RCC 7860 (cell line): ENCODE measurements at regions not wholly inside any gene's neighbourhood (a gene's known extent, or its start where the extent isn't known, plus 50 kb on each side); places are given as distances from the start of the nearest gene placed in this dataset.

Experiments used
- DNase-seq: peaks from one replicate; pipeline ENCODE4 v3.0.0-alpha.2; 2015; ENCODE audit warnings: low spot score
- FAIRE-seq: peaks from 2 replicates; lab custom pipeline; 2012; peaks lifted over from hg19 to GRCh38; lab: Jason Lieb, UNC

GRCh38 chr20:57867807-57868206 lies 158.0 kb upstream of the PMEPA1 start:
- FAIRE-seq (no peak), DNase-seq (no peak)

- FAIRE-seq (no peak), DNase-seq (no peak)
Measured at GRCh38 chr20:57867181-57867803, 157.5 kb upstream of the PMEPA1 start.

- FAIRE-seq (no peak), DNase-seq (peak; percentile 35)
Measured at GRCh38 chr20:57866250-57867106, 156.7 kb upstream of the PMEPA1 start.

DNA sequence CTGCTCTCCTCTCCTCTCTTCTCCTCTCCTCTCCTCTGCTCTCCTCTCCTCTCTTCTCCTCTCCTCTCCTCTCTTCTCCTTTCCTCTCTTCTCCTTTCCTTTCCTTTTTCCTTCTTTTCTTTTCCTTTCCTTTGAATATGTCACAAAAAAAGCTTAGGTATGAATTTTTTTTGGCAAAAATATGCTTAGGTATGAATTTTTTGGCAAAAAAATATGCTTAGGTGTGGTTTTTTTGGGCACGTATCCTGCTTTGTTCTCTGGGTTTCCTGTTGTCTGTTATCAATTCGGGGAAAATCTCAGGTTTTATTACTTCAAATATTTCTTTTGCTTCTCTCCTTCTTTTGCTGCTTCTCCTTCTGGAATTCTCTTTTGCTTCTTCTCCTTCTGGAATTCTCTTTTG lies 155.5 kb upstream of the PMEPA1 start:
- no peak for FAIRE-seq
- no peak for DNase-seq

DNA sequence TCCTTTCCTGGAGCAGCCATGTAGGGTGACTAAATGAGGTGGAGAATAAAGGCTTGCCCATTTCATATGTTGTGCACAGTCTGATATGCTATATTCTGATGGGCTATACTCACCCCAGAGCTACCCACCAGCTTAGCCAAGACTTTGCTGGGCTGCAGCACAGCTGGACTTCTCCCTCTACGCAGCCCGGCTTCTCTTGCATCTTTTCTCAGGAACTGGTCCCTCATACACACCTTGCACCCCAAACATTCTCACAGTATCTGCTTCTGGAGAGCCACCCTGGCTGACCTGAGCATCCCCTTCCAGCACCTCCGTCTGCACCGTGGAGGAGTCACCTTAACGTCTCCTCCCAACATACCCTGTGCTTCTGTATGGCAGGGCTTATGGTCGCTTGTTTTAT lies 150.8 kb upstream of the PMEPA1 start:
- DNase-seq = no peak
- FAIRE-seq = no peak

GRCh38 chr20:57857969-57858368 lies 148.2 kb upstream of the PMEPA1 start:
- DNase-seq (no peak), FAIRE-seq (no peak)

DNA sequence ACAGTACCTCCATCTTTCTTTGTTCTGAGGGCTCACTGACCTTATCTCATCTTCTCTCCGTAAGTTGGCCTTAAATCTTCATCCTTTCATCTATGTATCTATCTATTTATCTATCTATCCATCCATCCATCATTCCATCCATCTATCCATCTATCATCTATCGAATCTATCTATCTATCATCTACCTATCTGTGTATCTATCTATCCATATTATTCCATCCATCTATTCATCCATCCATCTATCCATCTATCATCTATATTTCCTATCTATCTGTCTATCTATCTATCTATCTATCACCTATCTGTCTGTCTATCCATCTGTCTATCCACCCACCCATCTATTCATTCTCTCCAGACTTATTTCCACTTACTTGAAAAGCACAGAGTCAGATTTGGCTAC lies 147.3 kb upstream of the PMEPA1 start:
- DNase-seq (no peak), FAIRE-seq (no peak)

DNA sequence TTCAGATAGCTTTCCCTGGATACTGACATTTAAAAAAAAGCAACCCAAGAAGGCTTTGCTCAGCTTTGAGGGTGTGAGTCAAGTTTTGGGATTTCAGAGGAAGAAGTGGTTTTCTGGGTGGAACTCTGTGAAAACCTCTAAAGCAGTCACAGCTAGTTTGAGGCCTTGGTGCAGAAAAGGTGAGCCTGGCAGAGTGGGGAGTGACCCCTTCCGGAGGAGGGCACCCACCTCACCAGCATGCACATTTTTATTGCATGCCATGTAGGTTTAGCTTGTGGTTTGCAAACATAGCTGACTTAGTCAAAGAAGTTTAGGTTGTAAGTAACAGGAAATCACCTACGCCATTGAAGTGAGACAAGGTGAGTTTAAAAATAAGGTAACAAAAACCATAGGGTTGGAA lies 146.8 kb upstream of the PMEPA1 start:
- no peak for FAIRE-seq
- DNase-seq = no peak

- DNase-seq = no peak
Measured at GRCh38 chr20:57851796-57852195, 142.0 kb upstream of the PMEPA1 start.

DNA sequence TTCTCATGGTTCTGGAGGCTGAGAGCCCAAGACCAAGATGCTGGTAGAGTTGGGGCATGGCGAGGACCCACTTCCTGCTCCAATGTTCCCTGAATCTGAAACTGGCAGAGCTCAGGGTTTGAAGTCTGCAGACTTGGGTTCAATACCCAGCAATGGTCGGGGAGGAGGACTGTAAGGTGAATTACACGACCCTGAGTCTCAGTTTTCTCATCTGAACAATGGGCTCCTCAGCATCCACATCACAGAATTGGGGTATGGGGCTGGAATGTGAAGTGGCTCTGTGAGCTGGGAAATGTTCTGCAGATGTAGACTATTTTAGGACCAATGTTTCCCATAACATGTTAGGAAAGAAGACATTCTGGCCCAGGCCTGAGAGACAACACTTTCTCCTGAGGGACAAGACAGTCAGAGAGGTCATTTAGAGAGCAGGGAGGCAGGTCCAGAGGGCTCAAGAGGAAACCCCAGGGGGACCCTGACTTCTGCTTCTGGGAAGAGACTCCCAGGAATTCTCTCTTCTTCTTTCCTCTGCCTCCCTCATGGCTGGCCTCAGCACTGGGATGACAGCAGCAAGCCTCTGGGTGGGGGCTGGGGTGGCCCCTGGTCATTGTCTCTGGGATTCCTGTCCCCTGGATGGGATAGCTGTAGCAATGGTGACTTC lies 141.3 kb upstream of the PMEPA1 start:
- DNase-seq (no peak), FAIRE-seq (no peak)

More at GRCh38 chr20:57851796-57852195, 142.0 kb upstream of the PMEPA1 start:
- FAIRE-seq = no peak

DNA sequence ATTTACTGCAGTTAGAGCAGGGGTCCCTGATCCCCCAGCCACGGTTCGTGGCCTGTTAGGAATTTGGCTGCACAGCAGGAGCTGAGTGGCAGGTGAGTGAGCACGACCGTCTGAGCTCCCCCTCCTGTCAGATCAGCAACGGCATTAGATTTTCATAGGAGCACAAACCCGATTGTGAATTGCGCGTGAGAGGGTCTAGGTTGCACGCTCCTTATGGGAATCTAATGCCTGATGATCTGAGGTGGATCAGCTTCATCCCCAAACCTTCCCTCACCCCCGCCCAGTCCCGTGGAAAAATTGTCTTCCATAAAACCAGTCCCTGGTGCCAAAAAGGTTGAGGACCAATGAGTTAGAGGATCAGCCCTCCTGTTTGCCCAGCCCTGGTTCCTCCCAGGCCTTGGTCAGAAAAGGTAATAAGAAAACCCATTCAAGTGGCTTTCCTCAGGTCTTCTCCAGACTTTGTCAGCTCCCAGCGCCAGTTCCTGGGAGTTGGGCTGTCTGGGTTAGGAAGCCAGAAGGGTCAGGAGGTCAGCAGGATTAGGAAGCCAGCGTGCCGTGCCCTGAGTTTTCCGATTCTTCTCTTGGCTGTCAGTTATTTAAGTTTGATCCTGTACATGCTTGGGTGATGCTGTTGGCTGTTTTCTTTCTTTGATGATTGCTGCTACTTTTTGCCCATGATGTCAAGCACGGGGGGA lies 139.9 kb upstream of the PMEPA1 start:
- FAIRE-seq (no peak), DNase-seq (no peak)

DNA sequence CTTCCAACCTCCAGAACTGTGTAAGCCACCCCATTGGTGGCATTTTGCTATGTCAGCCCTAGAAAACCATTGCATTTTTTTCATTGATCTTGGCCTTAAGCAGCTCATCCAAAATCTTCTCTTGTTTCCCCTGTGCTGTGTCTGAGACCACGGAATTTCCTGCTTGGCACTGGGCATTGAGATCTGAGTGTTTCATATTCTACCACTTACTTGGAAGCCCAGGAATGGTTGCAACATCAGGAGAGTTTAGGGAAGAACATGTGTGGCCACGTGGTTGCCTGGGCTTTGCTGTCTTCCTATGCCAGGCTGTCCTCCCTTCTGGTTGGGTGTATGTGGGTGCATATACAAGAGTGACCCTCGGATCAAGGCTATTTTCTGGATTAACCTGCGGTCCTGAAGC lies 139.3 kb upstream of the PMEPA1 start:
- DNase-seq (no peak), FAIRE-seq (no peak)

GRCh38 chr20:57848282-57848681 lies 138.5 kb upstream of the PMEPA1 start:
- FAIRE-seq = peak; percentile 2
- DNase-seq = no peak

- DNase-seq (no peak), FAIRE-seq (no peak)
Measured at GRCh38 chr20:57847104-57847503, 137.3 kb upstream of the PMEPA1 start.

DNA sequence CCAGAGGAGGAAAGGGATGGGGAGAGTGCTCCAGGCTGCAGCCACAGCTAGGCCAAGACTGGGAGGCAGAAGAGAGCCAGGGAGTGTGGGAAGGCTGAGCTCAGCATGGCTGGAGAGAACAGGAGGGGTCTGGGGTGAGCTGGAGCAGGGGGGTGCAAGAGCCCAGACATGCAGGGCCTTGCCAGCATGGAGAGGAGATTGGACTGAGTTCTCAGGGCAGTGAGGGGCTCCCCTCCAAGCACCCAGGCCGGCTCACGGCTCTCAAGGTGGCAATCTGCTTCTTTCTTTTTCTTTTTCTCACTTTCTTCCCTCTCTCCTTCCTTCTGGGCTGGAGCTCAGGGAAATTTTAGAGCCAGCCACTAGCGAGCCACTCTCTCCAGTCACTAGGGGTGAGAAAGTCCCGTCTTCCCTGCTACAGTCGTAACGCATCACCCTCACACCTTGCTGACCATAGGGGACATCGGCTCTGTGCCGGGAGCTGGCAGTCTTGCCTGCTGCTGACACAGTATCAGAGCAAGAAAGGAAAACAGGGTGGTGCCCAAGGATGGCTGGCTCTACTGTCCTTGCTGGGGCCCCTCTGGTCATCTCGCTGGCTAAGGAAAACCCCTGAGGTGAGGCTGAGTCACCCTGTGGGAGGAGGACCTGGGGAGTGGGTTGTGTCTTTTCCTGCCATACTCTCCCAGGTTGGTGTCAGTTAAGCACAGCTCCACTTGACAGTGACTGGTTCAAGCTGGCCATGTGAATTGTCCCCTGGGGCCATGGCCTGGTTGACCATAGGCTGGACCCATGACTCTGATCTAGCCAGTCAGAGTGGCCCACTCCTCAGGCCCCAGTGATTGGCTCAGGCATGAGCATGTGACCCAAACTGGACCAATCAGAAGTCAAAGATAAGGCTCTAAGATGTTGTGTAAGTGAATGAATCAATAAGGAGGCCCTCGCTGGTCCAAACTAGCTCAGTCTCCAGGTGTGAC lies 135.1 kb upstream of the PMEPA1 start:
- DNase-seq (peak; percentile 72), FAIRE-seq (no peak)

GRCh38 chr20:57843941-57844625 lies 134.3 kb upstream of the PMEPA1 start:
- FAIRE-seq (no peak), DNase-seq (no peak)

DNA sequence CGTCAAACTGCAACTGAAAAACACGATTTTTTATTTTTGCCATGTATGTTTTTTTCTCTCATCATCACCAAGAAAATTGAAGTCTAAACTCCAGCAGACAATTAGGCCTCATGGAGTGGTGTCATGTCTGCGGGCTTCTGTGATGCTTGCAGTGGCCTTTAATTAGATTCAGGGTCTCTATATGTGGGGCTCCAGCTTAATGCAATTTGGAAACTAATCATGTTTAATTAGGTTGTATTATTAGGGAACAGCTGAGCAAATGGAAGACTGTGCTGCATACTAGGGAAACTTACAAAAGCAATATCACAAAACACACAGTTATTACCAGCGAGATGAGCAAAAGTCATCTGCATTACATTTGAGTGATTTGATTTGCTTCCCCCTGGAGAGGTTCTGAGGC lies 132.9 kb upstream of the PMEPA1 start:
- no peak for DNase-seq
- FAIRE-seq = no peak

DNA sequence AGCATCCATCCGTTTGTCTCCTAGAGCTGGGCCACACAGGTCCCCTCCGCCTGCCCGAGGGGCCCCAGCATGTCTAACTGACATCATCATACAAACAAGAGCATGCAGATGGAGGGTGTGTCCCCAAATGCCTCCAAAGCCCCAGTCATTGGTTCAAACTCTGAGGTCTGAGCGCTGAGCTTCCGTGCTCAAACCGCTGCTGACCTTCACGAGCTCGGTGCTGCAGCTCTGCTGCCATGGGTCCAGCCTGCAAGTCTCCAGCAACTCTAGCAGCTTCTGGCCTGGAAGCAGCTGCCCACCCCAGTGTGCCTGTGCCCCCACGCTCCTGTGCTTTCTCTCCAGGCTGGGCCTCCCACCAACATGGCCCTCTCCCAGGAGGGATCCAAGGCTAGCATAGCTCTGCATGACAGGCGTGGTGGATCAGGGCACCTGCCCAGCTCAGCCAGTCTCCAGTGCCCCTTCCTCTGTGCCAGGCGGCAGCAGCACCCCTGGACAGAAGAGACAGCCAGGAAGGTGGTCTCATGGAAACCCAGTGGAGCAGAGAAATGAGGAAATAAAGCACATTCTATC lies 131.6 kb upstream of the PMEPA1 start:
- no peak for FAIRE-seq

More for the DNA sequence above, 131.6 kb upstream of the PMEPA1 start:
- no peak for DNase-seq
